NB4 (cell line): ENCODE measurements at regions not wholly inside any gene's neighbourhood (a gene's known extent, or its start where the extent isn't known, plus 50 kb on each side); places are given as distances from the start of the nearest gene placed in this dataset.

Source experiments
- POLR2A ChIP-seq: IDR thresholded peaks from 2 replicates; pipeline ENCODE4 v1.6.1; 2011; ENCODE audit warnings: mild to moderate bottlenecking; ENCODE audit not compliant: insufficient read length; ENCODE audit errors: extremely low read depth
- TF ChIP-seq, protein P1 (sequence below): IDR thresholded peaks from one replicate; pipeline ENCODE4 v1.5.1; 2012; ENCODE audit warnings: low read depth, low read length

DNA sequence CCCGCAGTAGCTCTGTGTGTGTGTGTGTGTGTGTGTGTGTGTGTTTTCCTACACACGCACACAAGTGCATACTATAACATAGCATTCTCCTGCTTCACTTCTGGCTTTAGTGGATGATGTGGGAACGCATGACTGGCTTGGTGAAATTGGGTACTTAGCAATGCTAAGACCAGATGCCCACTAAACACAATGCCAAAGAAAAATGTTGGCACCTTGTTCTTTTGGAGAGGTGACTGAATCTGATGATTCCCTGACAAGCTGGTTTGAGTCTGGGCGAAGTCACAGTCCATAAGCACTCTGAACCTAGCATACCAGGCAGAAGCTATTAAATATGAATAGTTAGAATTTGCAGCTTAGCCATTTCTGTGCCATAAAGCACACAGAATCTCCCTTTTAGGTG lies 68.0 kb upstream of the CDCA7L start:
- TF ChIP-seq, protein P1, sequence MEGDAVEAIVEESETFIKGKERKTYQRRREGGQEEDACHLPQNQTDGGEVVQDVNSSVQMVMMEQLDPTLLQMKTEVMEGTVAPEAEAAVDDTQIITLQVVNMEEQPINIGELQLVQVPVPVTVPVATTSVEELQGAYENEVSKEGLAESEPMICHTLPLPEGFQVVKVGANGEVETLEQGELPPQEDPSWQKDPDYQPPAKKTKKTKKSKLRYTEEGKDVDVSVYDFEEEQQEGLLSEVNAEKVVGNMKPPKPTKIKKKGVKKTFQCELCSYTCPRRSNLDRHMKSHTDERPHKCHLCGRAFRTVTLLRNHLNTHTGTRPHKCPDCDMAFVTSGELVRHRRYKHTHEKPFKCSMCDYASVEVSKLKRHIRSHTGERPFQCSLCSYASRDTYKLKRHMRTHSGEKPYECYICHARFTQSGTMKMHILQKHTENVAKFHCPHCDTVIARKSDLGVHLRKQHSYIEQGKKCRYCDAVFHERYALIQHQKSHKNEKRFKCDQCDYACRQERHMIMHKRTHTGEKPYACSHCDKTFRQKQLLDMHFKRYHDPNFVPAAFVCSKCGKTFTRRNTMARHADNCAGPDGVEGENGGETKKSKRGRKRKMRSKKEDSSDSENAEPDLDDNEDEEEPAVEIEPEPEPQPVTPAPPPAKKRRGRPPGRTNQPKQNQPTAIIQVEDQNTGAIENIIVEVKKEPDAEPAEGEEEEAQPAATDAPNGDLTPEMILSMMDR, result no peak
- TF ChIP-seq POLR2A, result no peak
